NCI-H187 (cell line): ENCODE measurements at regions not wholly inside any gene's neighbourhood (a gene's known extent, or its start where the extent isn't known, plus 50 kb on each side); places are given as distances from the start of the nearest gene placed in this dataset.
"Not testable (repeated sequence)": the region's sequence is repeated elsewhere in the genome, so short reads cannot be mapped to it uniquely, and the experiment has no call there.

Experiments used
- DNase-seq, 2 experiments: peaks; one replicate each; lab custom pipeline; 2025; lab: John Stamatoyannopoulos, UW

DNA sequence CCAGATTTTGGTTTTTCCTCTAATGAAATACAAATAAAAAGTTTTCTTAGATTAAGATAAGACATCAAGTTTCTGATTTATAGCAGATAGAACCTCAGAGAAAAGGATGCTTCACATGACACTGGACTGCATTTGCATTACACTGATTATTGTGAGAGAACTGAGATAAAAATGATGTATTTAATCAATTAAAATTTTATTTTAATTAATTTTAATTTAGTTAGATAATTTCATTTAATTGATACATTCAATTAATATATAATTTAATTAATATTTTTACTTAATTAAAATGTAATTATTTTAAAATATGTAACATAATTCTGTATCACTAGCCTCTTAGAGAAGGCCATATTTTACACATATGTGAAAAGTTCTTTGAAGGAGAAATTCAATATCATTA lies 759.4 kb downstream of the TTLL7 start:
- not testable (repeated sequence) for DNase-seq

DNA sequence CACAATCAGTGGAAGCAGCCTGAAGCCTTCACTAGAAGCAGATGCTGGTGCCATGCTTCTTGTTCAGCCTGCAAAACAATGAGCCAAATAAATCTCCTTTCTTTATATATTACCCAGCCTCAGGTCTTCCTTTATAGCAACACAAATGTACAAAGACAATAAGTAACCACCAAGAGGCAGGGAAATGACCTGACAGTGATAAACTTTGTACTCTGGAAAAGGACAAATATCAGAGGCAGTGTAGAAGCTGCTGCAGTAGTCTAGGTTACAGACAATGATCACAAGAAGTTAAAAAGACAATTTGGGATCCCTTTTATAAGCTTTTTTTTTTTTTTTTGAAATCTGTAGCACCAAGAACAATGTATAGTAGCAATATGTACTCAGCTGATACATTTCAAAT lies 760.3 kb downstream of the TTLL7 start:
- not testable (repeated sequence) for DNase-seq

DNA sequence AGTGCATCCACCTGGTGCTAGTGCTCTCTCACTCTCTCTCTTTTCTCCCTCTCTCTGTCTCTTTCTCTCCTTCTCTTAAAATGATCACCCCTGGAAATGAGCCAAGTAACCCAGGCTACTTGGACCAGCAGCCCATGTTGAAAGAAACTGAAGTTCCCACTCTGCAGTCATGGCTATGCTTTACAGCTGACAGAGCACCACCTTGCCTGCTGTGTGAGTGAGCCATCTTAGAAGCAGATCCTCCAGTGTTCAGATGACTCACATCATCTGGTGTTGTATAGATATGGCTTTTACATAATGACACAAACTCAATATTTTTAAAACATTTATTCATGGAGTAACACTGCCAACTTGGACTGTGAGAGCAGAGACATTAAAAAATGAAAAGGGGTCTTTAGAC lies 779.1 kb downstream of the TTLL7 start:
- DNase-seq = not testable (repeated sequence)

DNA sequence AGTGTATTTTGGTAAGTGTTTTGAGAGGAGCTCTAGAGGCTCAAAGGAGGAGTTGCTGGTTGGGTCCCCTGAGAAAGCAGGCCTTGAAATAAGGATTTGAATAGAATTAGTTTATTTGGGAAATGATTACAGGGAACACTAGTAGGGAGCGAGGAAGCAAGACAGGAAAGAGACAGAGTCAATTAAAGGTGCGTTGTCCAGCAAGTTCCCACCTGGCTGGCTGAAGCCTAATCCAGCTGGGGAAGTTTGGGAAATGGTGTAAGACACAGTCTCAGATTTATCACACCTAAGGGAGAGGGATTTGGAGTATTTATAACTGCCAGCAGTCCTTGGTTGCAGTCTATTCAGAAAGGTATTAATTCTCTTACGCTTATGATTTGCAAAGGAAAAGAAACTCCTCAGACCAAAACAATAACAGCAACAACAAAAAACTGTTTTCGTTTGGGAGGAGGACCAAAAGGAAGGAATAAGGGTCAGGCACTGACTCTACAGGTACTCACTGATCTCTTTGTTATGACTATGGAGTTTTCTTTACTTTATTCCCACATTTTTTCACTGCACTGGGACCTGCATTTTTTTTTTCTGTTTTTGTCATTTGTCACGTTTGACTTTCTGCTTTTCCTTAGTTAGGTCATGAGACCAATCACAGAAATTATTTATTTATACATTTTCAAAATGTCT lies 780.8 kb downstream of the TTLL7 start:
- DNase-seq = not testable (repeated sequence)

DNA sequence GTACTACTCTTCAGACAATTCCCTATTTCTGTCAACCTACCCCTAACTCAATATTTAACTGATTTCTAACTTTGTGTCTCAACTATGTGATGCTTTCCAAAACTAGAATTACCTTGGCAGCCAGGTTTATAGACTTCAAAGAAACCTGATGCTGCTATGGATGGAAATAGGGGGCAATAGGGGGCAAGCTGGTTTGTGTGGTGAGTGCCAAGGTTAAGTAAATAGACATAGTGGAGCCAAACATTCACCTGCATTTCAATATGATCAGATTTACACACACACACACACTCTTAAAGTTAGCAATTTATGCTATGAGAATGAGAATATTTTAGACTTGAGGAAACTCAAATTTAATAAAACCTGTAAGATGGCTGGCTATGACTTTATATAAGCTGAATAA lies 784.6 kb downstream of the TTLL7 start:
- DNase-seq = not testable (repeated sequence)

DNA sequence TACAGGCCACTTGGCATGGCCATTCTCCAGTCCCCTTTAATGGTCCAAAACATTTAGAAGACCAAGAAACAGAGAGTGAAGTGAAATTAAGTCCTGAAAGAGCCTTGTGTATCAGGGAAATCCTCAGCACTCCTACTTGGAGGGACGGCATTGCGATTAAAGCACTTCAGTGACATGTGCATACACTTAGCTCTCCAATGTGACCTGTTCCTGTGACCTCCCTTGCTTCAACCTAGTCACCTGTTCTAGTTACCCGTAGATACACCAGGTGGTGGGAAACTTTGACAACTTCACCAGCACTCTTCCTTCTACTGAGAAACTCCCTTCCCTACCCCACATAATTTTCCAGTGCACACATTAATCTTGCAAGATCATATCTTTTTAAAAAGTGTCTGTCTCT lies 785.3 kb downstream of the TTLL7 start:
- not testable (repeated sequence) for DNase-seq

DNA sequence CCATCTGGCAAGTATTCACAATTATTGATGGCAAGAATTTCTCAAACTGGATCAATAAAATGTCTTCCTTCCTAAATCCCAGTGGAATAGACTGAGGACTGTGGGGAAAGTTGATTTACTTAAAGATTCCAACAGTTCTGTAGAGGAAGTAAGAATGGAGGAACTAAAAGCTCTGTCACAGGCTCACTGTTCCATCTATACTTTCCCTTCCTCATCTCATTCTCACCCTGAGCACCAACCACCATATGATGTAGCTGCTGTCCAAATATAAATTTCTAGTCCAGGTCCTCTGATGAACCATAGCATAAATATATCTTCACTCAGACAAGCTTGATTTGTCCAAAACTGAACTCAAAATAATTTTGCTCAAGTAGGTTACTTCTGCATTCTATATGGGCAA lies 786.9 kb downstream of the TTLL7 start:
- DNase-seq = not testable (repeated sequence)

DNA sequence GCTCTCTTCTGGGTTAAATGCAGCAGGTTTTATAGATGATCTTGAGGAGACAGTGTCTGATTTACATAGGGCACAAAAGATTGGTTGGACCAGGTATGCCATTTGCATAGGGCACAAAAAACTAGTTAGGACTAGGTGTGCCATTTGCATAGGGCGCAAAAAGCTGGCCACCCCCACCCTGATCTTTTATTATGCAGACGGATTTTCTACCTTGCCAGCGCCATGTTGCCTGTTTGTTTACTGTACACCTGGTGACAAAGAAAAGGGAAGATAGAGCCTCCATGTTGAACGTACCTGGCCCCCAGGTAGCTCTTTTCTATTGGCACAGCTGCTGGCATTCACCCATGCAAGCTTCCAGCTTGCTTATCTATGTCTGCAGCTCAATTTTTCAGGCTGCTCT lies 790.4 kb downstream of the TTLL7 start:
- peak; percentile 19 to 28 for DNase-seq

DNA sequence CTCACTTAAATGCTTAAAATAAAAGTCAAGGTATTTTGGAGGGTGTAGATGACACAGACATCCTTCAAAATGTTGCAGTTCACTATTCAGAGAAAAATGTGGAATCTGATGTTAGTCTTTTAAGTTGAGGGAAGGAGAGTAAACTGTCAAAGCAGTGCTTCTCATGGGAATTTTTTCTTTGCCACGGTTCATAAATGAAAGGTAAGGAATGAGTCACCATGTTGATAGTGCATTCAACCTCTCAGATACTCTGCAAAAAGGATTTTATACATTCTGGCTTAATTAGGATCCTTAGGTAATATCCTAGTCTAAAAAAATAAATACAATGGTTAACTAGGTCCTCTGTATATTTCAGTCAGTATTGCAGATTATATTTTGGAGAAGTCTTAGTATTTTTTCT lies 804.3 kb downstream of the TTLL7 start:
- not testable (repeated sequence) for DNase-seq

DNA sequence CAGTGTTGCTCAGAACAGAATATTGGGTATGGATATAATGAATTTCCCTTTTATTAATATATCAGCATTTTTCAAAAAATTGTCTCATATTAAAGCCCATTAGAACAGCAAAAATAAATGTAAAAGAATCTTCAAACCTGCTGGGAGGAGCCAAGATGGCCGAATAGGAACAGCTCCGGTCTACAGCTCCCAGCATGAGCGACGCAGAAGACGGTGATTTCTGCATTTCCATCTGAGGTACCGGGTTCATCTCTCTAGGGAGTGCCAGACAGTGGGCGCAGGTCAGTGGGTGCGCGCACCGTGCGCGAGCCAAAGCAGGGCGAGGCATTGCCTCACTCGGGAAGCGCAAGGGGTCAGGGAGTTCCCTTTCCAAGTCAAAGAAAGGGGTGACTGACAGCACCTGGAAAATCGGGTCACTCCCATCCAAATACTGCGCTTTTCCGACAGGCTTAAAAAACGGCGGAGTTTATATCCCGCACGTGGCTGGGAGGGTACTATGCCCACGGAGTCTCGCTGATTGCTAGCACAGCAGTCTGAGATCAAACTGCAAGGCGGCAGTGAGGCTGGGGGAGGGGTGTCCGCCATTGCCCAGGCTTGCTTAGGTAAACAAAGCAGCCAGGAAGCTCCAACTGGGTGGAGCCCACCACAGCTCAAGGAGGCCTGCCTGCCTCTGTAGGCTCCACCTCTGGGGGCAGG lies 816.8 kb downstream of the TTLL7 start:
- peak in 1 of 2 experiments; percentile 2 for DNase-seq

DNA sequence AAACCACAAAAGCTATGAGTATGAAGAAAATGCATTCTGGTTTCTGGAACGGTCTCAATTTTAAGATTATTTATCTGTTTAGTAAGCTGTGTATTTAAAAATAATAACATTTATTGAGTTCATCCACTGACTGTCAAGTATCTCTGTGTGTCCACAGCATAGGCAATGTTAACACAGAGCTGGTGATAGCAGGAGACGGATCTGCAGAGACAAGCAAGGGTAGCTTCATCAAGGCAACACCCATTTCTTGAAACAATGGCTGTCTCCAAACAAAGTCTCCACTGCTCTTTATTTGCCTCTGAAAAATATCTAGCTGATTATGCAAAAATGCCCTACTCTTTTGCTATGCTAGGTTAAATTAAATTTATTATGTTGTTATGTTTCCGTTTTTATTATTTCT lies 818.3 kb downstream of the TTLL7 start:
- not testable (repeated sequence) for DNase-seq

DNA sequence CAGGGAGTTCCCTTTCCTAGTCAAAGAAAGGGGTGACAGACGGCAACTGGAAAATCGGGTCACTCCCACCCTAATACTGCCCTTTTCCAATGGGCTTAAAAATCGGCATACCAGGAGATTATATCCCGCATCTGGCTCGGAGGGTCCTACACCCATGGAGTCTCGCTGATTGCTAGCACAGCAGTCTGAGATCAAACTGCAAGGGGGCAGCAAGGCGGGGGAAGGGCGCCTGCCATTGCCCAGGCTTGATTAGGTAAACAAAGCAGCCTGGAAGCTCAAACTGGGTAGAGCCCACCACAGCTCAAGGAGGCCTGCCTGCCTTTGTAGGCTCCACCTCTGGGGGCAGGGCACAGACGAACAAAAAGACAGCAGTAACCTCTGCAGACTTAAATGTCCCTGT lies 831.3 kb downstream of the TTLL7 start:
- not testable (repeated sequence) for DNase-seq

DNA sequence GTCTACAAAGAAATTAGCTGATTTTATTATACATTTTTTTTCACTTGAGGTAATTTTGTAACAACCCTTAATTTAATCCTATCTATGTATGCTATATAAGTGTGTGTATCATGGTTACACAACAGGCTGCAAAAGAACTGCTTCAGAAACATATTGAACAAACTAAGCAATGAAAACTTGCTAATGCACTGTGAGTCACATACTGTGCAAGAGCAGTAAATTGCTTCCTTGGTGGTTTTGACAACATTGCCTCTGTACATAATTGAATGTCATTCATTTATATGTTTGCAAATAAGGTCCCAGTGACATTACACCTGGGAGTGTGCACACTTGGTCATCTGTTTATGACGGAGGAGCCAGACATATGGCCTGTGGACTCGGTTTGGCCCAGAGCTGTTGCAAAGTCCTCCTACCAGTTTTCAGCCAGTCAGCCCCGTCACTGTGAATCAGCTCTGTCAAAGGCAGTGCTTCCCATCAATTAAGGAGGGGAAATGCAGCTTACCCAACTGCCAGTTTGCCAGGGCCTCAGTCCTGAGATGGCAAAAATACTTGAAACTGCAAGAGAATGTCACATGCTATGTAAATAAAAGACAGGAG lies 835.0 kb downstream of the TTLL7 start:
- DNase-seq = not testable (repeated sequence)

DNA sequence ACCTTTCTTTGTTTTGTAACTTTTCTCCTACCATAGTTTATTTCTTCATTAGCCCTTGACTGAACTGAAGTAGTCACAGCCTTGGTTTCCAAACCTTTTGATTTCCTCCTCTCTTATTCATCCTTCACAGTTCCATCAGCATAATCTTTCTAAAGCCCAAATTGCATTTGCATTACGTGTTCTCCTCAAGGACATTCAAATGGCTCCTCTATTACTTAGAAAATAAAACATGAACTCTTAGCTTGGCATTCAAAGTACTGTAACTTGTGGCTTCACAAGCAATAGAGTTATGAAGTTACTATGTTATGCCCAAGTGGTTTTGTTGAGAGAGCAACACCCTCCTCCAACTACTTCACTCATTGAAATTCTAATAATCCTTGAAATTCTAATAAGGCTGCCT lies 840.0 kb downstream of the TTLL7 start:
- DNase-seq = not testable (repeated sequence)

DNA sequence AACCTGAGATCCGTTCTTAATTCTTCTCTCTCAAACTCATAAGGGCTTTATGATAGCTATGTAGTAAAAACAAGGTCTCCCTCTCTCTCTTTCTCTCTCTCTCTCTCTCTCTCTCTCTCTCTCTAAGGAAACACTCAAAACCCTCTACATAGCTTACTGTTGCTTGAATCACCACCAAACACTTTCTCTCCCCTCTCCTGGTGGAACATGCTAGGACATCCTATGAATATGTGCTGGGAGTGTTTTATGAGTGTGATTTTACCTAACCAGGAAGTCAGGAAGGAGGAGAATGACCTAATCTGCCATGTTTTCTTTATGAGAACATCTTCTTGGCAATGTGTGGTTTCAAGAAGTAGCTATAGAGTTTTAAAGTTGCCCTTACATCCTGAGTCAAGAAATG lies 844.6 kb downstream of the TTLL7 start:
- not testable (repeated sequence) for DNase-seq

DNA sequence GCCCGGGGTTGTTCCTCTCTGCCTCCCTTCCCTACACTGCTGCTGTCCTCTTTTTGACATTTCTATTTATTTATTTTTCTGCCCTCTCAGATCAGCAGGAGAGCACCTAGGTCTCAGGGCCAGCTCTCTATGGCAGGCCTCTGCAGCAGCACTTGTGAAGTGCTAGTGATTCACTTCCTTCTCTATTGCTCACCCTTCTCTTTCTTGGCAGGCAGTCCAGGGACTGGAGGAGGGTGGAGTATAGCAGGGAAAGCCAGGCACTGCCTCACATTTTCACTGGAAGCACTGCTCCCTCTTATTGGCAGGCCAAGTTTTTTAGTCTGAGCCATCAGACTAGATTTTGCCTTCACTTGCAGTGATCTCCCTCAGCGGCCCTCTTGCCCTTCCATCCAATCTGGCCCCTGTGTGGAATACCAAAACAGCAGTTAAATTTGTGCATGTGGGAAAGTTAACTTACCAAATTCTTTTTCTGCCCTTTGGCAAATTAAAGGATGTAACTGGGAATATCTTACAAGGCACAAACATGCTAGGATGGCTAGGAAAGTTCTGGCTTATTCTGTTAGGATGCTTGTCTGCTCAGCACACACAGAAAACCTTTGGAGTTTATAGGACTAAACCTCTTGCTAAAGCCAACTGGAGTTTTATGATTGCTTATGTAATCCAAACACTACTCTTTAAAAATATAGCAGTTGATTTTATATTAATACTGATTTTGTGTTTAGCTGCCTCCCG lies 847.6 kb downstream of the TTLL7 start:
- not testable (repeated sequence) for DNase-seq

DNA sequence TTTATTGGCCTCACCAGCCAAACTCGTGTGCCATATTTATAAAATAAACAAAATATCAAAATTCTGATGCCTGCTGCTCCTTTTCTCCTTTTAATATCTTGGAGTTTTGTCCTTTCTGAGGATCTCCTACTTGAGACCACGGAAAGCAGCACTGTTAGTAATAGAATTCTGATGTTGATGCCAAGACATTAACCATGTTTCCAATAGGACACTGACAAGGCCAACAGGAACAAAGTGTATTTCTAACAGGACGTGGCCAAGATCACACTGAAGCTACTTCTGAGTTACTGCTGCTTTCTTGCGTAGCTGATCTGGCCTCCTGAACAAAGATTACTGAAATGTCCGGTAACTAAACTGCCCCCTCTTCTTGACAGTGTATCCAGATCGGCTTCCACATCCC lies 848.5 kb downstream of the TTLL7 start:
- not testable (repeated sequence) for DNase-seq

DNA sequence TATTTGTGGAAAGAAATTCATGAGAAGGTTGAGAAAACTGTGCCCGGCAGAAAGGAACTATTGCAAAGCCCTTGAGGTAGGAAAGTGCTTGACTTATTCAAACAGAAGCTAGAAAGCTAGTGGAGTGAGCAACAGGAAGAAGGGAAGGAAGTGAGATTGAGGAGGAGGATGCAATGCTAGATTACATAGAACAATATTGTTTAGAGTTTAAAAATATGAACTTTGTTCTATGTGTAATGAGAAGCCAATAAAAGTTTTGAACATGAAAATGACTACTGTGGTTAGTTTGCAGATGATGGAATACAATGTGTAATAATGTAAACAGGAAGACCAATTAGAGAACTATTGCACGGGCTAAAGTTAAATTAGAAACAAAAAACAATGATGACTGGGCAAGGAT lies 853.1 kb downstream of the TTLL7 start:
- not testable (repeated sequence) for DNase-seq

DNA sequence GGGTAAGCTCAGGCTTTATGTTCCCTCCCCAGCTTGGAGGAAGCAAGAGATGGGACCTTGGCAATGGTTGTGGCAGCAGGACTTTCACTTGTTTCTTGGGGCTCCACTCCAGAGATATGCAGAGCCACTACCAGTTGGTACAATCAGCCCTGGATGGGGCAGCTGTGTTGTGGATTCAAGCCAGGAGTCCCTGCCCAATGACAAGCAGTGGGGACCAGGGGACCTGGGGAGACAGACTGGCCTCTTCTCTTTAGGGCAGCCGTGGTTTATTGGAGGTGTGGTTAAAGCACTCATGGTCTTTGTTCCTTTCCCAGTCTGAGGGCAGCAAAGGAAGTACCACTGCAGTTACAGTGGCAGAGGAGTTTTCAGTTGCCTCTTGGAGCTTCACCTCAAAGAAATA lies 856.1 kb downstream of the TTLL7 start:
- not testable (repeated sequence) for DNase-seq

DNA sequence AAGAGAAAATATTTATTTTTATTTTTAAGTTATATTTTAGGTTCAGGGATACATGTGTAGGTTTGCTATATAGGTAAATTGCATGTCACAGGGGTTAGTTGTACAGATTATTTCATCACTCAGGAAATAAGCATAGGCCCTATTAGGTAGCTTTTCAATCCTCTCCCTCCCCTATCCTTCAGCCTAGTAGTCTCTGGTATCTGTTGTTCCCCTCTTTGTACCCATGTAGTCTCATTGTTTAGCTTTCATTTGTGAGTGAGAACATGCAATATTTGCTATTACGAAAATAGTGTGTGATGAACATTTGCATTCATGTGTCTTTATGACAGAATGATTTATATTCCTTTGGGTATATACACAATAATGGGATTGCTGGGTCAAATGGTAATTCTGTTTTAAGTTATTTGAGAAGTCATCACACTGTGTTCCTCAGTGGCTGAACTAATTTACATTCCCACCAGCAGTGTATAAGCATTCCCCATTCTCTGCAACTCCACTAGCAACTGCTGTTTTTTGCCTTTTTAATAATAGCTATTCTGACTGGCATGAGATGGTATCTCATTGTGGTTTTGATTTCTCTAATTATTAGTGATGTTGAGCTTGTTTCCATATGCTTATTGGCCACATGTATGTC lies 863.3 kb downstream of the TTLL7 start:
- not testable (repeated sequence) for DNase-seq

DNA sequence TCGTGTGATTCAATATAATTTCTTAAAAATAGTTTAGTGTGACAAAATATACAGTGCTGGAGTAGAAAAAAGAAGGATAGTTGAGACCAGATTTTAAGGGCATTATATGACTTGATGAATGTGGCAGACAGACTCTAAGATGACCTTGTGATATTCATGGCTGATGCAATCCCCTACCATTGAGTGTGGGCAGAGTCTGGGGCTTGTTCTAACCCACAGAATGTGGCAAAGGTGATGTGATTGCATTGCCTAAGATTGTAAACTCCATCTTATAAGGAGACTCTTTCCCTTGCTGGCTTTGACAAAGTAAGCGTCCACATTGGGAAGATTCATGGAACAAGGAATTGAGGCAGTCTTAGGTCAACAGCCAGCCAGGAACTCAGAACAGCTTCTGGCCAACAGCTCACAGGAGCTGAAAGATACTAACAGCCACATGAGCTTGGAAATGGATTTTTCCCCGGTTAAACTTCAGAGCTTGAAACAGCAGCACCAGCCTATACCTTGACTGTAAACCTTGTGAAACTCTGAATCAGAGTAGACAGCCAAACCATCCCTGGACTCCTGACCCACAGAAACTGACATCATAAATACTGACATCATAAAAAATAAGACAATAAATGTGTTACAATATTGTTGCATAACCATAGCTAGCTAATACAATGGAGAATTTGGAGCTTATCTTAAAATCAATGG lies 864.5 kb downstream of the TTLL7 start:
- not testable (repeated sequence) for DNase-seq

DNA sequence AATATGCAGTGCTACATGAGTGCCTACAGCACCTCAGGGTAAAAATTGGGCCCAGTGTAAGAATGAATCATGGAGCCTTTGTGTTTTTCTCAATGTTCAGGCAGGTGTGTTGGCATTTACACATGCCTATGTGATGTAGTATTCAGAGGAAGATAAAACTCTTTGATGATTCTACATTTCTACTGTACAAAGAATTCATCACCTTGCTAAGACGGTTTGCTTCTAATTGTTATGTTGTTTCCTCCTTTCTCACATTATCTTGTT lies 867.3 kb downstream of the TTLL7 start:
- no peak for DNase-seq
